H1 (cell line): ENCODE measurements at regions not wholly inside any gene's neighbourhood (a gene's known extent, or its start where the extent isn't known, plus 50 kb on each side); places are given as distances from the start of the nearest gene placed in this dataset.

Source experiments
- CEBPB ChIP-seq: IDR thresholded peaks from 2 replicates; pipeline ENCODE4 v1.6.1; 2012; ENCODE audit warnings: low read depth, low read length
- EGR1 ChIP-seq: IDR thresholded peaks from 2 replicates; pipeline ENCODE4 v1.6.1; 2011; ENCODE audit warnings: low read depth, low read length, borderline replicate concordance
- POU5F1 ChIP-seq: IDR thresholded peaks from 2 replicates; pipeline ENCODE4 v1.6.1; 2011; ENCODE audit warnings: low read depth, mild to moderate bottlenecking, low read length, moderate library complexity
- TAF7 ChIP-seq: optimal IDR thresholded peaks from 2 replicates; pipeline ENCODE3; 2011; ENCODE audit warnings: low read depth, mild to moderate bottlenecking, inconsistent platforms, low read length, moderate library complexity, borderline replicate concordance
- TF ChIP-seq, protein P1 (sequence below): IDR thresholded peaks from 2 replicates; pipeline ENCODE4 v1.6.1; 2011; ENCODE audit warnings: low read depth, mild to moderate bottlenecking, low read length; ENCODE audit not compliant: insufficient read depth

DNA sequence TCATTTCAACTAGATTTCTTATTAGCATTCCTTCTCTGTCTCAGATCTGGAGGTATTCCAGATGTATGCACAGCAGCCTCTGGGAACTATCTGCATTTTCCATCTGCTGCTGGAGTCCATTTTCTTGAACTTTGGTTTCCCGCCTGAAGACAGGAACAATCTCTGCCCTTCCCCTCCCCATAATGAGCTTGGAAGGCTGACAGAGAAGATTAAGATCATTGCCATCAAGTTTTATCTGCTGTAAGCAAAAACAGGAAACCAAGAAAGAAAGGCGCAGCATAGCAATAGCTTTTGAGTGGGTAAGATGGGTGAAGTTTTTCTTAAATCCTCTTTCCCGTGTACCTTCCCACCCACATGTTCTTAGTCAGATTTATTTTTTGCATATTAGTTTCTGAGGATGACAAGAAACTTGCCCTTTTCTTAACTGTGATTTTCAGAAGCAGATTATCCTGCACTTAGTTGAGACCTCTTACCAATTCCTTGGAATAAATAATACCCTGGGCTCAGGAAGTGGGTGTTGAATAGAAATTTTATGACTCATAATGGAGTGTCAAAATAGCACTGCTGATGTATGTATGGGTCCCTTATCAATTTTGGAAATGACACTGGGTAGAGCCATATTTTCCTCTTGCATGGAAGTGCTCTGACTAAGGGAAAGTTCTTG lies 78.3 kb downstream of the CT47B1 start (continued):
- TF ChIP-seq, protein P1, sequence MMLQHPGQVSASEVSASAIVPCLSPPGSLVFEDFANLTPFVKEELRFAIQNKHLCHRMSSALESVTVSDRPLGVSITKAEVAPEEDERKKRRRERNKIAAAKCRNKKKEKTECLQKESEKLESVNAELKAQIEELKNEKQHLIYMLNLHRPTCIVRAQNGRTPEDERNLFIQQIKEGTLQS: no peak
- TF ChIP-seq TAF7 (no peak), EGR1 (no peak), POU5F1 (no peak), CEBPB (no peak)
- TF ChIP-seq, all 59 proteins: peak for 0
